ENCODE measurements at regions not wholly inside any gene's neighbourhood (a gene's known extent, or its start where the extent isn't known, plus 50 kb on each side); places are given as distances from the start of the nearest gene placed in this dataset.

DNA sequence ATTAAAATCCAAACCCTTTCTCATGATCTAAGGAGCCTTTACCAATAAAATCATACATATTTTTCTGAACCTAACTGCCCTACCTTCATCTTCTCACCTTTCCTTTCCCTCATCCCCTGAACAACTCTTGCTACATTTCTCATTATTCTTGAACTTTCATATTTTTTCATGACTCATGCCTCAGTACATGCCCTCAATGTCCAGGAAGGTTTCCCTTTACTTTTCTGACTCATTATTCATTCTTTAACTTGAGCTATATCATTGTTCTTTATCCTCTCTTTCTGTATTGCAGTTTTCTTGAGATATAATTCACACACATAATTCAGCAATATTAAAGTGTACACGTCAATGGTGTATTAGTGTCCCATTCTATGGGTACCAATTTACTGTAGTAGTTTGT, 231.0 kb downstream of the ALG10B start:
- CTCF ChIA-PET, result no interaction called here
- POLR2A ChIA-PET, result no interaction called here

GRCh38 chr12:38555620-38556591, 239.3 kb downstream of the ALG10B start:
- ChIA-PET POLR2A (no interaction called here), CTCF (no interaction called here)

GRCh38 chr12:38556647-38557046, 240.1 kb downstream of the ALG10B start:
- POLR2A ChIA-PET, result no interaction called here
- CTCF ChIA-PET, result interaction anchor here (0.7 kb wide), 1 partner anchor 524 kb away, joined by 6 read pairs; no protein-coding TSS in a partner anchor

DNA sequence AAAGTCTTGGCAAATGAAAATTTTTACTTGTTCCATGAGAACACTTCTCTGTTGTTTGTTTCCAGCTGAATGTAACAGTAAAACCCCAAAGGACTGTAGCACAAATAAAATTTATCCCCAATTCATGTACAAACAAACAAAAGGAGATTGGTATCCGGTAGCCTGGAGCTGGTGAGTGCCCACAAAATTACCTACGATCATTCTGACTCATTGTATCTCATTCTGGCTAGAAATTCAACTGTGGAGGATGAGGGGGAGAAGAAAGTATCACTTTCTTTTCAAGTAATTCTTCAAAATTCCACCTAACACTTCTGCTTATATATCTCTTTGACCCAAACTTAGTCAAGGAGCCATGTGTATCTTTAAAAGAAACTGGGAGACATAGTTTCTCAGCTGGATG, 268.5 kb downstream of the ALG10B start:
- POLR2A ChIA-PET, result no interaction called here
- CTCF ChIA-PET, result no interaction called here

GRCh38 chr12:38586789-38587188, 270.2 kb downstream of the ALG10B start:
- ChIA-PET POLR2A (no interaction called here), CTCF (no interaction called here)

GRCh38 chr12:38587594-38587993, 271.0 kb downstream of the ALG10B start:
- ChIA-PET CTCF (no interaction called here), POLR2A (no interaction called here)

DNA sequence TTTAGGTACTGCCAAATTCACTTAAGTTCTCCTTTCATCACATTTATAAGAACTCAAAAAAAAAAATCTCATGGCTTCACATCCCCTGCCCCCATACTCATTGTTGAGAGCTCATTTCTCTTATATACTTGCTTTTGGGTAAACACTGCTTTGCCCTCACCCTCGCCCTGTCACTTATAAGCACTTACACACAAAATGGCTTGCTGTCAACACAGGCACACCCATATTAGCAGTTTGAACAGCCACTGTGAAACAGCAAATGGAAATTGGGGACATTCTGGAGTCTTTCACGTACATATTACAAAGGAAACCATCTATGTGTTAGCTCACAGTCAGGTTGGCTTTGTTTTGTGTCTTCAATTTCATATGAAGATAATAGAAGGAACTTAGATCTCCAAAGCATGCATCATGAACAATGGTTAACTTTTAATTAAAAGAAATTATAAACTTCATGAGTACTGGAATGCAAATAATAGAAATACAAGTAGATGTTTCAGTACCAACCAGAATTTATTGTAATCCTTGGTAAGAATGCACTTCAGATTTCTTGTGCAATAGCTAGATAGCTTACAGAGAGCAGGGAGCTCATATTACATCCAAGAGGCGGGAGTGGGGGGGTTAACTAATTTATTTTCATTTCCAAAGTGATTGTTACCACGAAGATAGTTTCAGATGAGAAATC, 272.2 kb downstream of the ALG10B start:
- CTCF ChIA-PET, result interaction anchor here (0.9 kb wide), 1 partner anchor 183 kb away, joined by 3 read pairs; no protein-coding TSS in a partner anchor
- POLR2A ChIA-PET, result no interaction called here

- CTCF ChIA-PET, result no interaction called here
- POLR2A ChIA-PET, result no interaction called here
These were observed 272.7 kb downstream of the ALG10B start for GRCh38 chr12:38589306-38589632.

DNA sequence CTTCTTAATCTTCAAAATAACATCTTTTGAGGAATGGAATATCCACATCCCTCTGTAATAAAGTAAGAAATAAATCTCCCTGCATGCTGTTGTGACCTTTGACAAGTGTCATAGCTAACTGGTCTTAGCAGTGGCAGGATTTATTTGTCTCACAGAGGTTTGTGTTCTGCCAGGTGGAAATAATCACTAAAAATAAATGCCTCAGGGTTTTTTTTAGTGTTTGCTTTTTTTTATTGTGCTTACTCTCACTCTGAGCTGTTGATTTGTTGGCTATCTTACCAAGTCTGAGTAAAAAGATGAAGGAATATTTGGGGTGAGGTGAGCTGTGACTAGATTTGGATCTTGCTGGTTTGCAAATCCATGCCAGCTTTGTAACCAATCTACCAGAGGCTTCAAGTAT, 285.4 kb downstream of the ALG10B start:
- ChIA-PET CTCF (no interaction called here), POLR2A (no interaction called here)
